Renal cortical epithelial cell (primary cell): ENCODE measurements at regions not wholly inside any gene's neighbourhood (a gene's known extent, or its start where the extent isn't known, plus 50 kb on each side); places are given as distances from the start of the nearest gene placed in this dataset.
"Not testable (repeated sequence)": the region's sequence is repeated elsewhere in the genome, so short reads cannot be mapped to it uniquely, and the experiment has no call there.

ENCODE experiments used
- DNase-seq: peaks from one replicate; pipeline ENCODE4 v3.0.0-alpha.2; 2011; ENCODE audit warnings: low read depth

DNA sequence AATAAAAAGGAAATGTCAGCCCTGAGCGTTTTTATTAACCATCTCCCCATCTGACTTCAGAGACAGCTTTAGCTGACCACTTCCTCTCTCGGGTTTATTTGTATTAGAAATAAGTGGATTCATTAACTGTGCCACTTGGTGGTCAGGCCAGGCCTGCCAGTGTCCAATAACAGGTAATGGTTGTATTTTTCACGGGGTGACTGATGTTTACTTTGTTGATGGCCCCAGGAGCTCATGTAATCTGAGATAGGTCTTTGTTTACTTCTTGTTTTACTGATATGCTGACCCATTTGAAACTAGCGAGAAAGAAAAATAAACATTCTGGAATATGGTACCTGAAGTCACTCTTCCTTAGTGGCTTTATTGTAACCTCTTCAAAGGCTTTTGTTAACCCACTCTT, 504.3 kb upstream of the SLC35B3 start:
- peak; percentile 20 for DNase-seq

DNA sequence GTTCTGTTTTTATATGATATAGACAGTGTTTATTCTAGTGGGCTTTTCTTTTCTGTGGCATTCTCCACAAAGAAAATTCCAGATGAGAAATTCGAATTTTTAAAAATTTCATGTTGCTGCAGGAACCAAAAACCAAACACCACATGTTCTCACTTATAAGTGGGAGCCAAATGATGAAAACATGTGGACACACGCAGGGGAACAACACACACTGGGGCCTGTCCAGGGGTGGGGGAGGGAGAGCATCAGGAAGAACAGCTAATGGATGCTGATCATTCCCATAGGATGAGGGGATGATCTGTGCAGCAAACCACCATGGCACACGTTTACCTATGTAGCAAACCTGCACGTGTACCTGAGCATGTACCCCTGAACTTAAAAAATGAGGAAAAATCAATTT, 499.0 kb upstream of the SLC35B3 start:
- DNase-seq: no peak

DNA sequence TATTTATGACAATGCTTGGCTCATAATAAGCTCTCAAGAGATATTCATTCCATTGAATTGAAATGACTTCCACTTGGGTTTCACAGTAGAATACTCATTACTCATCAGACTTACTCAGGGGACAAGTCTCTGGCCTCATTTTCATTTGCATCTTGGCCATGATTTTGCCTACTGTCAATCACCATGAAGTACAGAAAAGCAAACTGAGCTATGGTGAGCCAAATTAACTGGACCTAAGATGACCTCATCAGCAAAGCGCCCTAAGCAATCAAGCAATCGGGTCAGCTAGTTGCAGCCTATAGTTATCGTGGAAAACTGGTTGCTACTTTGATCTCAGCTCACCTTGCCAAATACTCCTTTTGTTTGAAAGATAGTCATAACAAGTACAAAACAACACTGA, 494.7 kb upstream of the SLC35B3 start:
- no peak for DNase-seq

DNA sequence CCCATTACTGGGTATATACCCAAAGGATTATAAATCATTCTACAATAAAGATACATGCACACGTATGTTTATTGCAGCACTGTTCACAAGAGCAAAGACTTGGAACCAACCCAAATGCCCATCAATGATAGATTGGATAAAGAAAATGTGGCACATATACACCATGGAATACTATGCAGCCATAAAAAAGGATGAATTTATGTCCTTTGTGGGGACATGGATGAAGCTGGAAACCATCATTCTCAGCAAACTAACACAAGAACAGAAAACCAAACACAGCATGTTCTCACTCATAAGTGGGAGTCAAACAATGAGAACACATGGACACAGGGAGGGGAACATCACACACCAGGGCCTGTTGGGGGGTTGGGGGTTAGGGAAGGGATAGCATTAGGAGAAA, 484.9 kb upstream of the SLC35B3 start:
- not testable (repeated sequence) for DNase-seq

DNA sequence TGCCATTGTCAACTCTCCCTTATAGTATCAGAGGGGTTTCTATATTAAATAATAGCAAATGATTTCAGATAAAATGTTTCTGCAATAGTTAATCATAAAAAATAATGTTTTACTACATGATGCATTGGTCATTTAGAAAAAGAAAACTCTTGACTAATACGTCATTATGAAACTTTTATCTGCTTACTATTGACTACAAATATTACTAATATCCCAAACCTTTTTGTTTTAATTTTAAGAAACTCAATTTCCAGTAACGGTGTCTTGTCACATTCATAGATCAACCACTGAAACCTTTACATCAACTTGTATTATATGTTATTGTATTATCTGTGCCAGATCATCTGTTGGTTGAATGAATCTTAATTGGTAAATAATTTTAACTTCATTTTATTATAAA, 482.9 kb upstream of the SLC35B3 start:
- DNase-seq: no peak

DNA sequence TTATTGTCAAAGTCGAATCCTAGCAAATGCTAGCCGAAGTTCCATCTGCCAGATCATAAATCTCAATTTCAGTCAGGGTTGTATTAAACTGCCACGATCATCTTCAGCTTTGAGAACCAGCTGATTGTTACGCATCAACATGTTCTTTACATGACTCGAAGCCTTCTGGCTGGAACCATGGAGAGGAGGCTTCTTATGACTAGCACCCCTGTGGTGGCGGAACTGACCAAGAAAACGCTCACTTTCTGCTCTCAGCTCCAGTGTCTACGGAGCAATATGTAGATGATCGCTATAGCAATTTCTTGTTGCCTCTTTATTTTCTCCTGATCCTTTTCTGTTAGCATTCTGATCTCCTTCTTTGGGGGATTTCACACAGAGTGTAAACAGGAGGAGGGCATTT, 479.4 kb upstream of the SLC35B3 start:
- DNase-seq: no peak

DNA sequence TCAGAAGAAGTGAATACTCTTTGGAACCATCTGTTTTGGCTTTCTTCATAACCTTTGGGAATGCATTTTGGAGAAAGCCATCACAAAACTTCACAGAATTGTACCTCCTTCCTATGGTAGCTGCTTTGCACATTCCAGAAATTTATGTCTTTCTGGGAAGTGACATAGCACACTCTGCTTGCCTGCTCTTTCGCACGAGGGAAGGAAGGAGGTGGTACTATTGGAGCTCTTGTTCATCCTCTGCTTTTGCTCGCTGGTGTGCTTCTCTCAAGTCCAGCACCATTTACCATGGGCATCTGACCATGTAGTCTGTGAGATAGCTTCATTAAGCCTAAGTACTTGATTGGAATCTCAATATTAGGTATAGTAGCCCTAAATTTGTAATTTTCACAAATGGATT, 473.3 kb upstream of the SLC35B3 start:
- DNase-seq: no peak

DNA sequence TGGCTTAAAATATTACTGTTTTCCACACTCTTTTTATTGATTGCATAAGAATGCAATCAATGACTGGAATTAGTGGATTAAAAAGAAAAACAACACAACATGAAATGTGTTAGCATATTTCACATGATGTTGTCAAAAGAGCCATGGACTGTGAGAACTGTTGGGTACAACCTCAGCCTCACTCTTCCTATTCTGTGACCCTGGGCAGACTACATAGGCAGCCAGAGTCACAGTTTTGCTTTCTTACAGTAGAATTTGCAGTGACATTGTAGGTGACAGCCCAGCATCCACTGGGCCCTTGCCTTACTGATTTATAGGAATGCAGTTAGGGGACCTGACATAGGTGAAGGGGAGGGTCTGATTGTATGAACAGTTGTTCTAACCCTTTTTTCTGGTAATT, 471.4 kb upstream of the SLC35B3 start:
- DNase-seq: no peak

DNA sequence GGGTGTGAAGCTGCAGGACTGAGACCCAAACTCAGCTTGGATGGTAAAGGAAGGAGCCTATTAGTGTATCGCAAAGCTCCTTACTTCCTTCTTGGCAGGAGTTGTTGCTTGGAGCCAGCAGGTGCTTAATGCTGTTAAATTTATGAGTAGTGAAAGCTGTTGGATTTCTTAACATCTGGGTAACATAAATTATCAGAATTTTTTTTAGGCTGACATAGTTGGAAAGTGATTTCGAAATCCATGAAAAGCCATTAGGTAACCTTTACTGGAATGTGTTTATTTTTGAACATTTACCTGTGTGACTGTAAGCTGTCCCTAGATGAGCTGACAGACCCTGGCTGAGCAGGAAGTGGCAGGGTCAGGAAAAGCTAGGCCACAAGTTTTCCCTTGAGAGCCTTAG, 470.4 kb upstream of the SLC35B3 start:
- DNase-seq: peak; percentile 72

DNA sequence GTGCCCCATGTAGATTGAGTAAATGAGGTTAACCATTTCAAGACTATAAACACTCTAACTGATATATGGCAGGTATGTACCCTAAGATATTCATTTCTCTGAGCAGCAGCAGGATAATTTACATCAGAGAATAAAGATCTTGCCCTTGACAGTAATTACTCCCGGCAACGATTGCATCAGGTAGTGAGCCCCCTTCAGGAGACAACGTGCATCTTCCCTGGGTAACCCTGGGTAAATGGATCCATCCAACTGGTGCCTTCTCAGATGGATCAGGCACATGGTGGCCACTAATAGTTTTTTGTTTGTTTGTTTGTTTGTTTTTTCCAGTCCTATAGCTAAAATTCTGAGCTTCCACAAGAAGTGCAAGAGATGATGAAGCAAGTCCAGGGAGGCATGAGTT, 469.4 kb upstream of the SLC35B3 start:
- DNase-seq: no peak

DNA sequence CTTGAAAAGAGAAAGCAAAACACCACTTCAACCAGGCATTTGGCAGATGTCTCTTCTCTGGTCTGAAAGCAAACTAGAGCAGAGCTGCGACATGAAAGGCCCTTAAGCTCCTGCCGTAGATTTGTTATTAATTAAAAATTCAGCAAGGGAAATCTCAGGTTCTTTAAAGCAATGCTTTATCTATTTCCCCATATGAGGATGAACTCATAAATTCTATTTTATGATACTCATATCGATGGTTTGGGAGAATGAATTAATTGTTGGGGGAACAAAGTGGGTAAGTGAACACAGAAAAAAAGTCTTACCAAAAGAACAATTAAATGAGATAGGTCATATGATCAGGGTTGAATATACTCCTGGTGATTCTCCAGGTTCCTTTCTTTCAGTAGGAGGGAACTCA, 464.7 kb upstream of the SLC35B3 start:
- no peak for DNase-seq

DNA sequence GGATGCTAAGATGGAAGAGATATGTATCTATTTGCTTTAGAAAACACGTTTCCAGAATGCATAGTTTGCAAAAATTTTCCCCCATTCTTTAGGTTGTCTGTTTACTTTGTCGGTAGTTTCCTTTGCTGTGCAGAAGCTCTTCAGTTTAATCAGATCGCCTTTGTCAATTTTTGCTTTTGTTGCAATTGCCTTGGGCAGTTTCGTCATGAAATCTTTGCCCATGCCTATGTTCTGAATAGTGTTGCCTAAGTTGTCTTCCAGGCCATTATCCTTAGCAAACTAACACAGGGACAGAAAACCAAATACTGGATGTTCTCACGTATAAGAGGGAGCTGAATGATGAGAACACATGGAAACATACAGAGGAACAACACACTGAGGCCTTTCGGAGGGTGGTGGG, 454.2 kb upstream of the SLC35B3 start:
- DNase-seq: no peak

DNA sequence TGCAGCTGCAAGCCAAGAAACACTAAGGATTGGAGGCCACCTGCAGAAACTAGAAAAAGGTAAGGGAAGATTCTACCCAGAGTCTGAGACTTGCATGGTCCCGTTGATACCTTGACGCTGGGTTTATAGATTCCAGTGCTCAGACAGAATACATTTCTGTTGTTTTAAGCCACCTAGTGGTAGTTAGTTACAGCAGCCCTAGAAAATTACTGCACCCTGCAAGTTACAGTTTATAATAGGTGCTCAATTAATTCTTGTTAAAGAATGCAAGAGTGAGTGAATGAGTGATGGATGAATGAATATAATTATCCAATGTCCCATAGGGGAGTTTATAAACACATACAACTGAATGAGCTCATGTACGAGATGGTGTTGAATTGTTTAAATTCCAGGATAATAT, 453.1 kb upstream of the SLC35B3 start:
- peak; percentile 16 for DNase-seq

DNA sequence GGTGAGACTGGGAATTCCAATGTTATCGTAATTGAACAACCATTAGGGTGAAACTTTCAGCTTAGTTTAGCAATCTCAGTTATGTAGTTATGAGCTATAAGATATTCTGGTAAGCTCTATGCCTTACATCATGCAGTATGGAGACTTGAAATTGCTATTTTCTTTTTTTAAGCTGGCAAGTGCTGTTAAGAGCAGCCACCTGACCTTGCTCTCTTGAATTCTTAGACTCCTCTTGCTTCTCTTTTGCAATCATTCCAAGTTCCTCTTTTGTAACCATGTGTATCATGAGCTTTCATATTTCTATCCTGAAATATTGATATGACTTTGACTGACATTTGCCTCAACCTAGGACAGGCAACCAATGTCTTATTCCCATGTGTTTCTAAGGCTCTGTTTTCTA, 446.3 kb upstream of the SLC35B3 start:
- no peak for DNase-seq

DNA sequence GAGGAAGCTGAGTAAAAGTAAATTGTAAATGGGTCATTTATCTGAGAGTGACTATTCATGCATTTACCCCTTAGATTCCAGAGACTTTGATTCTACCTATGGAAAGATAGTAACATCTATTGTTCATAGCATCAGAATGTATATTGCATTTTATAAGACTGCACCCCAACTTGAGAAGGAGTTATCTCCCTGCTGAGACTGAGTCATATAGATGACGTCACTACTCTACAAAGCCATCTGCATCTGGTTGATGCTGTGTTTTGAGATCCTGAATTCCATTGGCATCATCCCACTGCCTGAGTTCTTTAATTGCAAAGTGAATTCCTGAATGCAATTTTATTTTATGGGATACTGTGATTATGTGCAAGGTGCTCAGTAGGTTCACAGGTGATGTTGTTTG, 444.0 kb upstream of the SLC35B3 start:
- DNase-seq: no peak

DNA sequence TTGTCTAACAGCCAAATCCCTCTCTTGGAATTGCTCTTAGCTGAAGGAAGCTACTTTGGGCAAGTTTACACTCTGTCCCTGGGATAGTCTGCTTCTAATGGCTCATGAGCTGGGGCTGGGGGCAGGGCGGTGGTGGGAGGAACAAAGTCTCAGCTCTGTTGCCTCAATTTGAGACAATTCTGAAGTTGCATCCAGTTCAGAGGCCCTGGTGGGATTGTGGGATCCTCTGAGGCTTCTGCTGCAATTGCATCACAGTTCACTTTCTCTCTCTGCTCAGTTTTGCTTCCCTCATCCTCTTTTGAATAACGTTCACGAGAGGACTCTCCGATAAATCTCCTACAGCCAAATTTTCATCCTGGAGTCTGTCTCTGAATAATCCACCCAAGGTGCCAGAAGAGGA, 440.6 kb upstream of the SLC35B3 start:
- no peak for DNase-seq

DNA sequence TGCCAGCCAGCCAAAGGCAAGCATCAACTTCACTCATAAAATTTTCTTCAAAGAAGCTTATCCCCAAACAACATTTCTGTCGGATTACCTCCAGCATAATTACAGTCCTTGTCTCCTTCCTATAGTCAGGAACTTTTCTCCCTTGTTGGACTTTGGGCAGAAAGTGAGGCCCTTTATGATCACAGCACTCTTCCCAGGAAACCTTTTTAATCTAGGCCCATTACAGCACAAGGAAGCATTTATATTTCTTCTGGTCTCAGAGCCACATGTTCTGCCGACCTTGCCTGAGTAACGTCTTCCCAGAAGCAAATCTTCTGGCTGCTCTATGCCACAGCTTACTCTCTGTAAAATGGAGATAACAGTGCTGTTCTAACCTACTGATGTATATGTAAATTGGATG, 437.2 kb upstream of the SLC35B3 start:
- DNase-seq: no peak

DNA sequence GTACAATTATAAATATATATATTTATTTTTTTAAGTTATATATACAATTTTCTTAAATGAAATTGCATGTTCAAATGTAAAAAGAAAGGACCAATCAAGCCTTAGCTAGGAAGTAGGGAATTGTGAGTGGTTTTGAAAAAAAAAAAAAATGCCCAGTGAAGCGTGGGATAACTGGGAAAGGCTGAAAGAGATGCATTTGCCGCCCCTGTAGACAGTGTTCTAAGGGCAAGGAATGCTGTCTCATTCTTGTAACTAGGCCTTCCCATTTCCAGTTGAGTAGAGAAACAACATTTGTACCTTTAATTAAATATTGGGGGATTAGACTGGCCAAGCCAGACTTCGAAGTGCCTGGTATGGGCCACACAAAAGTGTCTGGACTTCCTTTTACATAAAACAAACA, 430.1 kb upstream of the SLC35B3 start:
- no peak for DNase-seq

DNA sequence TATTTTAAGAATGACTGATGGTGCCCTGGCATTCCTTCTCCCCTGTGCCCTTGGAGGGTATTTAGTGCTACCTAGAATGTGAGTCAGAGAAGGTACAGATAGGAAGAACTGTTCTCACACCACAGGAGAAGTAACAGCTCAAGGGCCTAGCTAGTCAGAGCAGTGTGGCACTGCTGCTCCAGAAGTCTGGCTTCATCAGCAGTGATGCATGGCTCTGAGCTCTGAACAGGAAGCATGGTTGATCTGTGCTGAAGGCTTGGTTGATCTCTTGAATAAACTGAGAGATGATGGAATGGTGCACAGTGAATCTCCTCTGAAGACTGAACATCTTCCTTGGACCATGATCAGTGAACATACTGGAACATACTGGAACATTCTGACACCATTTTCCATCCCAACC, 425.3 kb upstream of the SLC35B3 start:
- peak; percentile 59 for DNase-seq

DNA sequence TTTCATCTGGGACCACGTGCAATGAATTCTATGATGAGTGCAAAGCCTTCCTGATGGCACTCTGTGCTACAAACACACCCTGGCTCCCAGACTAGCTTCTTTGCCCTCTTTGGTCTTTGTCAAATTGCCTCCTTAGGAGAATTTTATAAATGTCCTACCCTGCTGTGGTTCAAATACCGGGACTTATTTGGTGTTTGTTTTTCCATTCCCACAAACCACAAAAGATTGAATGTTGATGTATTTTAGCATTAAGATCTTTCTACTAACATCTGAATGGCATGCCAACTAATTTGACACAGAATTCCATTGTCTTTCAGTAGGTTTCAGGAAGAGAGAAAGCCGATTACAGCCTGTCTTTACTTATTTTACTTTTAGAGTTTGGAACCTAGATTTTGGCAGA, 424.2 kb upstream of the SLC35B3 start:
- DNase-seq: peak; percentile 71

DNA sequence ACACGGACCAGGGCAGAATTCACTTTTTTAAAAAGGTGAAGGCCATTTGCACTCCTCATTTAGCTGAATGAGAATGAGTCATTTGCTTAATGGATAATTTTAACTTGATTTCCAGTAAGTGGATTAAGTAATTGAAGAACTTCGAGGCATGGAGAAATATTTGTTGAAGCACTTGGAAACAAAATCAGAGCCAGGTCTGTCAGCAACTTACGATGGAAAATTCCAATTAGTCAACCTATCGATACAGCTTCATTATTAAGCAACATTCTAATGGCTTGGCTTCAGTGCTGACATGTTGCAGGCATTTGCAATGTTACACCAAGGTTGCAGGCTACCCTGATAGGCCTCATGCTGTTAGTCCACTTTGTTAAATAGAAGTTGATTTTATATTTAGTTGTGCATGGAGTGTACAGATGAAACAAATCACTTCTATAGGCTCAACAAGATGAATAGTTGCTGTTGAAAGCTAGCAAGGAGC, 423.5 kb upstream of the SLC35B3 start:
- DNase-seq: peak; percentile 83

DNA sequence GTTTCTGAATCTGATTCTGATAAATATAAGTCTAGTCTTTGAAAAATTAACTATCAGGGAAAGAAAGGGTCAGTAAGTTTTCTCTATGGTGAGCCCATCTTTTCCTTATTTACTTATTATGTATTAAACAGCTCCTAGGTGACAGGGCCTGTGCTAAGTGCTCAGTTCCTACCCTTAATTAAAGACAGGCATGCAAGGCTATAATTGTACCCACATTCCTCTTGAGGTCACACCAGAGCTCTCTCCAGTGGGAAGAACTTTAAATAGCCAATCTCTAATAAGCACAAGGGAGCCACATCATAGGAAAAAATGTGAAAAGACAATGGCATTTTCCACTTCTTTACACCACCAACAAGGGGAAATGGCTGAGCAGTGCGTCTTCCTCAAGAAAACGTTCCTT, 421.8 kb upstream of the SLC35B3 start:
- peak; percentile 38 for DNase-seq

DNA sequence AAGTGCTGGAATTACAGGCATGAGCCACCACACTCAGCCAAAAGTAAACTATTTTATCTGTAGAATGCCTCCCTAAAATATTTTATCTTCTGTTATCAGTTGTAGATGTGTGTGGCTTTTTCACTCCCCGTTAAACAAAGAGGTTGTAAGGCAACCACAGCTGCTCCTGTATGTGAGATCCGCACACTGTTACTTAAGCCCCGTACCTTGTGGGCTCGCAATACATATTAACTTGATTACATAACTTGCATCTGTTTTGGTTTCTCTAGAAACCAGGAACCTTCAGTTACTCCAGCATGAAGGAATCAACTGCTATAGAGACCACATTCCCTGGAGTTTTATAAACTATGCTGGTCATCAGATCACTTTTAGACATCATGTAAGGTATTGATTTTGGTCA, 420.1 kb upstream of the SLC35B3 start:
- DNase-seq: no peak

DNA sequence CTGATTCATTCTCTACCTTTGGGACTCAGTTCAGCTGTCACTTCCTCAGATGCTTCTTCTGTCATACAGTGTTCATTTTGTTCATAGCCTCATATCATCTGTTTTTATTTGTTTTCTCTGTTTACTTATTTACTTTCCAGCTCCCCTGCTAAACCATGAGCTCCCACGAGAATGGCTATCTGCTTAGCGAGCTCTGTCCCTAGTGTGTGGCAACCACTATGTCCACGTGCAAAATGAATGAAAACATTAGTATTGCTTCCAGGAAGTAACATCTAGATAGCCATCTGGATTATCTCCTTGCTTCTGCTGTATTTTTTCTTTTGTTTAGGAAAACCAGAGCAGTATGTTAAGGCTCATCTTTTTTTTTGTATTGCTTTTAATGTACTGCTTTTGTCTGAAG, 417.0 kb upstream of the SLC35B3 start:
- DNase-seq: no peak

DNA sequence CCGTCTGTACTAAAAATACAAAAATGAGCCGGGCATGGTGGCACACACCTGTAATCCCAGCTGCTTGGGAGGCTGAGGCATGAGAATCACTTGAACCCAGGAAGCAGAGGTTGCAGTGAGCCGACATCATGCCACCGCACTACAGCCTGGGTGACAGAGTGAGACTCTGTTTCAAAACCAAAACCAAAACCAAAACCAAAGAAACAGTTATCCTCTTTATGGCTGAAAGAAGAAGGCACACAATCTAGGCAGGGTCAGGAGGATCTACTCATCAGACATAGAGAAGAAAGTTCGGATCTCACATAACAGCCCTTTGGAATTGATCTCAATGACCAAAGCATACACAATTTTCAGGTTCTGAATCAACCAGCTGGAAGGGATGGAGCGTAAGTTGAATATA, 411.3 kb upstream of the SLC35B3 start:
- not testable (repeated sequence) for DNase-seq
